HG03469 (cell line): ENCODE measurements at regions not wholly inside any gene's neighbourhood (a gene's known extent, or its start where the extent isn't known, plus 50 kb on each side); places are given as distances from the start of the nearest gene placed in this dataset.
"Not testable (repeated sequence)": the region's sequence is repeated elsewhere in the genome, so short reads cannot be mapped to it uniquely, and the experiment has no call there.

ENCODE experiments used
- ATAC-seq: cut with Tn5 transposase; IDR thresholded peaks from one replicate; pipeline ENCODE4 v1.9.1; 2021; ENCODE audit warnings: mild to moderate bottlenecking, moderate library complexity, moderate number of reproducible peaks; ENCODE audit not compliant: unreplicated experiment

GRCh38 chr2:142718576-142719155, 158.8 kb upstream of the KYNU start:
- ATAC-seq = no peak

GRCh38 chr2:142716463-142717242, 160.8 kb upstream of the KYNU start:
- no peak for ATAC-seq

GRCh38 chr2:142714600-142714999, 162.9 kb upstream of the KYNU start:
- peak; percentile 81 for ATAC-seq

- ATAC-seq = no peak
These were observed 167.1 kb upstream of the KYNU start for GRCh38 chr2:142710336-142710735.

GRCh38 chr2:142707318-142707717, 170.1 kb upstream of the KYNU start:
- ATAC-seq = no peak

- not testable (repeated sequence) for ATAC-seq
These were observed 175.1 kb upstream of the KYNU start for GRCh38 chr2:142702397-142702796.

- not testable (repeated sequence) for ATAC-seq
These were observed 181.9 kb upstream of the KYNU start for GRCh38 chr2:142695350-142696257.

- no peak for ATAC-seq
These were observed 183.2 kb upstream of the KYNU start for GRCh38 chr2:142694282-142694681.

- no peak for ATAC-seq
These were observed 184.1 kb upstream of the KYNU start for GRCh38 chr2:142693171-142693950.

- no peak for ATAC-seq
These were observed 188.4 kb upstream of the KYNU start for GRCh38 chr2:142688856-142689605.

GRCh38 chr2:142687509-142687908, 190.0 kb upstream of the KYNU start:
- ATAC-seq = no peak

GRCh38 chr2:142687075-142687474, 190.4 kb upstream of the KYNU start:
- ATAC-seq = no peak

GRCh38 chr2:142684667-142685066, 192.8 kb upstream of the KYNU start:
- no peak for ATAC-seq

GRCh38 chr2:142682528-142682927, 194.9 kb upstream of the KYNU start:
- no peak for ATAC-seq

GRCh38 chr2:142681952-142682351, 195.5 kb upstream of the KYNU start:
- ATAC-seq = no peak

GRCh38 chr2:142678164-142678563, 199.3 kb upstream of the KYNU start:
- ATAC-seq = no peak

- ATAC-seq = no peak
These were observed 202.1 kb upstream of the KYNU start for GRCh38 chr2:142675398-142675797.

GRCh38 chr2:142673836-142674235, 203.6 kb upstream of the KYNU start:
- ATAC-seq = no peak

- ATAC-seq = no peak
These were observed 204.8 kb upstream of the KYNU start for GRCh38 chr2:142672698-142673097.

- no peak for ATAC-seq
These were observed 207.1 kb upstream of the KYNU start for GRCh38 chr2:142670362-142670761.
